IPS-18a (cell line): ENCODE measurements at regions not wholly inside any gene's neighbourhood (a gene's known extent, or its start where the extent isn't known, plus 50 kb on each side); places are given as distances from the start of the nearest gene placed in this dataset.
"Not testable (repeated sequence)": the region's sequence is repeated elsewhere in the genome, so short reads cannot be mapped to it uniquely, and the experiment has no call there.

Experiments used
- H3K27ac ChIP-seq: one replicate; pipeline ENCODE4 v1.5.1; 2013; ENCODE audit warnings: low read length
- H3K27me3 ChIP-seq: one replicate; pipeline ENCODE4 v1.6.1; 2013; ENCODE audit warnings: mild to moderate bottlenecking, low read length; ENCODE audit not compliant: control insufficient read depth, insufficient read depth
- H3K36me3 ChIP-seq: one replicate; pipeline ENCODE4 v1.6.1; 2013; ENCODE audit warnings: low read depth, low read length; ENCODE audit not compliant: control insufficient read depth
- H3K4me1 ChIP-seq: one replicate; pipeline ENCODE4 v1.6.1; 2013; ENCODE audit warnings: low read depth, low read length; ENCODE audit not compliant: control insufficient read depth
- H3K4me3 ChIP-seq: one replicate; pipeline ENCODE4 v1.5.1; 2013; ENCODE audit warnings: low read length
- H3K9ac ChIP-seq: one replicate; pipeline ENCODE4 v1.6.1; 2013; ENCODE audit warnings: mild to moderate bottlenecking, low read length, moderate library complexity
- H3K9me3 ChIP-seq: one replicate; pipeline ENCODE4 v1.6.1; 2013; ENCODE audit warnings: low read depth, low read length; ENCODE audit not compliant: control insufficient read depth

DNA sequence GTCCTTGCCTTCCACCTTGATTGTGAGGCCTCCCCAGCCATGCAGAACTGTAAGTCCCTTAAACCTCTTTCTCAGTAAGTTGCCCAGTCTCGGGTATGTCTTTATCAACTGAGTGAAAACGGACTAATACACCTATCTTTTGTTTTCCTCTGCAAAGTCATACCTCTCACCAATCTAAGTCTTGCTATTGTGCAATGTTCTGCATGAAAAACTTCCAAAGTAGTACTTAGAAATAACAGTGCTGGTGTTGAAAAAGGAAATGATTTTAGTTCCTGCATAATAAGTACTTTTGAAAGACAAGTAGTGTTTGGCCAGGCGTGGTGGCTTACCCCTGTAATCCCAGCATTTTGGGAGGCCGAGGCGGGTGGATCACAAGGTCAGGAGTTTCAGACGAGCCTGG is 573.5 kb downstream of the ANKRD50 start:
- H3K36me3 ChIP-seq: no peaks in the 10 kb centered on the region
- H3K9ac ChIP-seq: no peak overlapping the region
- no peaks in the 10 kb centered on the region for H3K4me1 ChIP-seq
- no peaks in the 10 kb centered on the region for H3K27me3 ChIP-seq
- H3K9me3 ChIP-seq: no peaks in the 10 kb centered on the region
- no peak overlapping the region for H3K27ac ChIP-seq
- no peak overlapping the region for H3K4me3 ChIP-seq

DNA sequence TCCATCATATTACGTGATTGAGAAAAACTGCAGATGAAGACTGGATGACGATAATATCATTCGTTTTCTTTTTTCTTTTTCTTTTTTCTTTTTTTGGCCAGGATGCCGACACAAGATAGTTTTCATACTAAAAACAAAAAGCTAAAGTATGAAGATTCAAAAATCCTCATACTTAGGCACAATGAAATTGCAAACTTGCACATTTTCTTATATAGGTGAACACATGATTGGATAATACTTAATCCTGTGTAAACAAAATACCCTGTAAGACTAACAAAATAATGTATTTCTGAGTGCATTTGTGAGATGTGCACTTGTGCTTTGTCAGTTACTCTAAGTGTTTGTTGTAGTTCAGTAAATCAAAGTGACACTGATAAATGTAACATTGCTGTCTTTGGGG is 568.9 kb downstream of the ANKRD50 start:
- Histone ChIP-seq H3K27me3 (no peaks in the 10 kb centered on the region), H3K4me3 (no peak overlapping the region), H3K9me3 (no peaks in the 10 kb centered on the region), H3K27ac (no peak overlapping the region), H3K36me3 (no peaks in the 10 kb centered on the region), H3K4me1 (no peaks in the 10 kb centered on the region), H3K9ac (no peak overlapping the region)

DNA sequence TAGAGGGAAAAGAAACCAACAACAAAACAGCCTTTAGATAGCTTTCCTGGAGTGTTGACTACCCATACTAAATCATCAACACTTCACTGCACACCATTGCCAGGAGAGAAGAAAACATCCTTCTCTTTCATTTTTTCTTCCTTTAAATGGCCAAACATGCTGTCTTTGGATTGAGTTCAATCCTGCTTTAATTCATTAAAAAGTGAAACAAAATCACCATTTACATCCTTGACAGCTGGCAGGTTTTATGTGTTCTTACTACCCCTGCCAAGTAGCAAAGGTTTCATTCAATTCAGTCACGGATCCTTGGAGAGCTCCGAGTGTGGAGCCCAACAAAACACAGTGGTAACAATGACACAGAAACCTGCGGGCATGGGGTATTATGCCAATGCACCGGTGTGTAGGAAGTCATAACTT is 568.3 kb downstream of the ANKRD50 start:
- Histone ChIP-seq H3K9ac (no peak overlapping the region), H3K9me3 (no peaks in the 10 kb centered on the region), H3K36me3 (no peaks in the 10 kb centered on the region), H3K27me3 (no peaks in the 10 kb centered on the region), H3K27ac (no peak overlapping the region), H3K4me3 (no peak overlapping the region), H3K4me1 (no peaks in the 10 kb centered on the region)

- Histone ChIP-seq H3K27ac (no peak overlapping the region), H3K36me3 (no peaks in the 10 kb centered on the region), H3K4me1 (no peaks in the 10 kb centered on the region), H3K4me3 (no peak overlapping the region), H3K27me3 (no peaks in the 10 kb centered on the region), H3K9me3 (no peaks in the 10 kb centered on the region), H3K9ac (no peak overlapping the region)
Measured at GRCh38 chr4:124146068-124146467, 566.5 kb downstream of the ANKRD50 start.

- no peaks in the 10 kb centered on the region for H3K4me1 ChIP-seq
- H3K4me3 ChIP-seq: no peak overlapping the region
- no peaks in the 10 kb centered on the region for H3K36me3 ChIP-seq
- H3K9ac ChIP-seq: no peak overlapping the region
- no peaks in the 10 kb centered on the region for H3K9me3 ChIP-seq
- H3K27me3 ChIP-seq: no peaks in the 10 kb centered on the region
- no peak overlapping the region for H3K27ac ChIP-seq
Measured at GRCh38 chr4:124151031-124151430, 561.5 kb downstream of the ANKRD50 start.

DNA sequence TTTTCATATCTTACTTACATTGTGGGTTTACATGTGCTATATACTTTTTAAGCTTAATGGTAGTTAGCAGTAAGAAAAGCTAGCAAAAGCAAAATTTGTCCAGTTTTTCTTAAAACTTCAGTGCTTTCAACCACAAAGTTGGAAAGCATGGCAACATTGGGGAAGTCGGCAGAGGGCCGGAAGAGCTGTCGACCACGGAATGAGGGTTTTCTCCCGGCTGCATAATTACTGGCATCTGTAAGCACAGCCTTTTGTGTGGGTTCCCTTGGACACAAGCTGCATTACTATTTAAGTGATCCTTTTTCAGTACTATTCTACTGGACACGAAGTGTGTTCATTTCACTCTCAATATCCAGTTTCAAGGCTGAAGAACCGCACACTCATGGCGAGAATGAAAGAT is 560.4 kb downstream of the ANKRD50 start:
- H3K4me3 ChIP-seq: no peak overlapping the region
- no peak overlapping the region for H3K9ac ChIP-seq
- H3K4me1 ChIP-seq: no peaks in the 10 kb centered on the region
- no peak overlapping the region for H3K27ac ChIP-seq
- H3K36me3 ChIP-seq: no peaks in the 10 kb centered on the region
- no peaks in the 10 kb centered on the region for H3K27me3 ChIP-seq
- H3K9me3 ChIP-seq: no peaks in the 10 kb centered on the region

GRCh38 chr4:124155239-124155638 is 557.3 kb downstream of the ANKRD50 start:
- no peak overlapping the region for H3K27ac ChIP-seq
- H3K9me3 ChIP-seq: no peaks in the 10 kb centered on the region
- H3K4me1 ChIP-seq: no peaks in the 10 kb centered on the region
- H3K4me3 ChIP-seq: no peak overlapping the region
- no peak overlapping the region for H3K9ac ChIP-seq
- no peaks in the 10 kb centered on the region for H3K36me3 ChIP-seq
- H3K27me3 ChIP-seq: no peaks in the 10 kb centered on the region

DNA sequence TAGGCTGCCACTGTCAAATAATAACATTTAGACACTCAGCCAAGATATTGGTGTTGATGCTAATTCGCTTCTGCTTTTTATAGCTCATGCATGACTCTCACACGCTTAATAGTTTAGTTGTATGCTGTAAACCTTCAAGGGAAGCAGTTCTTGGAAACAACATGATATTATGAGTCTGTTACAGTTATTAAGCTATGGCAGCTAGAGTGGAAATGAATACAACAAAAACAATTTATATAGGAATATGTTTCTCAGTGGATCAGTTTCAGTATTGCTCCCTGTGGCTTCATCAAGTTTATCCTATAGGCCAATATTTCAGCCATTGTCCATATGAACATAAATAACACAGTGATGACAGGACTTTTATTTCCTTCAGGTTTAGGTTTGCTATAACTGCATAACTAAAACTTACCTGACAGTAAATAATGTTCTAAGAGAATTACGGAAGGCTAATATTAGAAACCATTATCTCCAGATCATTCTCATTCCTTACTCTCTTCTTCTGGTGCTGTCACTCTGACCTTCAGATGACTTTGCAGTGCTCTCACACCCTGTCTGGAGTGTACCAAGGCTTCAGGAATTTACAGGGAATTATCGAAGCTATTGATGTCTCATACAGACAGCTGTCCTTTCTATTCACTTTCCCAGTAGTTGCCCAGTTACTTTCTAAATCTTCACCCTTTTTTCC is 555.0 kb downstream of the ANKRD50 start:
- Histone ChIP-seq H3K9ac (no peak overlapping the region), H3K36me3 (no peaks in the 10 kb centered on the region), H3K27ac (no peak overlapping the region), H3K9me3 (no peaks in the 10 kb centered on the region), H3K27me3 (no peaks in the 10 kb centered on the region), H3K4me1 (no peaks in the 10 kb centered on the region), H3K4me3 (no peak overlapping the region)

DNA sequence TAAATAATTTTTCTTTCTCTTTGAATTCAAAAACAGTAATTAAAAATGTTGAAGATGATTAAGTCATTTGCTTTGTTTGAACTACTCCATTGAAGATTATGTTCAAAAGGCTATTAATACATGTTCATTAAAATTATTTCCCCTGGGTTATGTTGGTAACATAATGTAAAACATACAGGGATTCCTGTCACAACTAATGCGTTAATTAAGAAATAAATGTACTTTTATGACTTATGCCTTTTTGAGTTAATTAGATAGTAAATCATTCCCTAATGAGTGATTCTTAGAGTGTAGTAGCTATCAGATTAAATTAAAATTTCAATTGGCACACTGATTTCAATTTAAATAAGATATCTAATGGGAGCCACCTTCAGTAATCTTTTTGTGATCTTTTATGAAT is 549.1 kb downstream of the ANKRD50 start:
- no peak overlapping the region for H3K4me3 ChIP-seq
- no peaks in the 10 kb centered on the region for H3K27me3 ChIP-seq
- no peaks in the 10 kb centered on the region for H3K9me3 ChIP-seq
- no peak overlapping the region for H3K9ac ChIP-seq
- H3K27ac ChIP-seq: no peak overlapping the region
- no peaks in the 10 kb centered on the region for H3K4me1 ChIP-seq
- no peaks in the 10 kb centered on the region for H3K36me3 ChIP-seq

- no peaks in the 10 kb centered on the region for H3K36me3 ChIP-seq
Measured at GRCh38 chr4:124167602-124168001, 544.9 kb downstream of the ANKRD50 start.

GRCh38 chr4:124169524-124169923 is 543.0 kb downstream of the ANKRD50 start:
- H3K9me3 ChIP-seq, H3K36me3 ChIP-seq, H3K27me3 ChIP-seq, H3K4me3 ChIP-seq, H3K9ac ChIP-seq, H3K4me1 ChIP-seq, H3K27ac ChIP-seq: not testable (repeated sequence)

More at GRCh38 chr4:124167602-124168001, 544.9 kb downstream of the ANKRD50 start:
- Histone ChIP-seq H3K9ac (no peak overlapping the region), H3K9me3 (no peaks in the 10 kb centered on the region), H3K4me3 (no peak overlapping the region), H3K27me3 (no peaks in the 10 kb centered on the region), H3K4me1 (no peaks in the 10 kb centered on the region), H3K27ac (no peak overlapping the region)

DNA sequence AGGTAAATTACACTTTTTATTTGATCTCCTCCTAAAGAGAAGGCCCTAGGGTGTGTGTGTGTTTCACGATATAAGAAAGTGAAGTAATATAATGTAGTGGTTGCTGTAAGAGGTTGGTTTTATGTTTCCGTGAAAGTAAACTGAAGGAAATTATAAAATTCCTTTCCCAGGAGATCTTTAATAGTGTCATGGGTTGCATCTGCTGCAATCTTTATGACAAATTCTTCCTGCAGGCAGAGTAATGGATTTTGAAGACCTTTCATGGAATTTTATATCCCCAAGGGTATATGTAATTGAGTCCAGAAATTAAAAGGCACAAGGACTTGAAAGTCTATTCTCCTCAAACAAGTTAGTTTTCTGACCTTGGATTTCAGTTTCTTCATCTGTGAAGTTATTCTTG is 538.6 kb downstream of the ANKRD50 start:
- Histone ChIP-seq H3K4me1 (no peaks in the 10 kb centered on the region), H3K36me3 (no peaks in the 10 kb centered on the region), H3K27ac (no peak overlapping the region), H3K27me3 (no peaks in the 10 kb centered on the region), H3K9ac (no peak overlapping the region), H3K9me3 (no peaks in the 10 kb centered on the region), H3K4me3 (no peak overlapping the region)
